Adrenal gland (tissue), 9 donors: ENCODE measurements at regions not wholly inside any gene's neighbourhood (a gene's known extent, or its start where the extent isn't known, plus 50 kb on each side); places are given as distances from the start of the nearest gene placed in this dataset.

Experiments used
- DNase-seq, 7 donors: peaks; one replicate each; pipeline ENCODE4 v3.0.0-alpha.2; 2019 to 2020
- H3K27ac ChIP-seq, 5 donors: fragments of 200-600 bp; sonication (generic) in 4 of 5; 1 replicate in 3 of 5; 2 replicates in 2 of 5; pipeline versions ENCODE4 v1.5.1 to v1.8.0; 2016 to 2020; ENCODE audit warnings: mild to moderate bottlenecking in 1 of 5
- H3K27me3 ChIP-seq: fragments of 200-600 bp; 2 replicates; pipeline ENCODE4 v1.8.0; 2021
- H3K36me3 ChIP-seq, 2 donors: fragments of 200-600 bp; replicated peaks in 1 of 2; 1 replicate in 1 of 2; 2 replicates in 1 of 2; pipeline versions ENCODE4 v1.5.1 to v1.8.0; 2018 to 2022
- H3K4me1 ChIP-seq, 2 donors: fragments of 200-600 bp; replicated peaks in 1 of 2; 1 replicate in 1 of 2; 2 replicates in 1 of 2; pipeline versions ENCODE4 v1.5.1 to v1.8.0; 2018 to 2021
- H3K4me3 ChIP-seq, 4 donors: fragments of 200-600 bp; sonication (generic) in 3 of 4; one replicate each; pipeline ENCODE4 v1.5.1; 2016 to 2018
- H3K9me3 ChIP-seq, 3 donors: fragments of 200-600 bp; sonication (generic) in 1 of 3; replicated peaks in 1 of 3; 1 replicate in 2 of 3; 2 replicates in 1 of 3; pipeline versions ENCODE4 v1.5.1 to v1.8.0; 2016 to 2021
- POLR2A ChIP-seq, 2 donors: fragments of 450-650 bp; IDR thresholded peaks; one replicate each; pipeline ENCODE4 v1.6.1; 2017; ENCODE audit warnings: antibody characterized with exemption in 2 of 2, mild to moderate bottlenecking in 2 of 2, moderate library complexity in 1 of 2
- WGBS, 4 donors: extraction: QIAGEN DNeasy Blood & Tissue Kit in 2 of 4; methylation state at CpG; one replicate each; pipeline versions ENCODE4 v1.1.5 to v1.1.7; 2013 to 2017; 5-methylcytosine and 5-hydroxymethylcytosine counted together
- intact Hi-C, 2 donors: fragments of 100-400 bp; cut with DNase I; formaldehyde crosslinking; loops; one replicate each; pipeline versions ENCODE4 v1.14.1 to v1.15.0; 2022 to 2023
- TF ChIP-seq, protein P1 (sequence below), 6 experiments: fragments of 450-650 bp in 4 of 6; fragments of 200-600 bp in 2 of 6; sonication (generic) in 1 of 6; IDR thresholded peaks; 1 replicate in 5 of 6; 2 replicates in 1 of 6; pipeline versions ENCODE4 v1.5.1 to v1.8.0; 2016 to 2021; ENCODE audit warnings: antibody characterized with exemption in 6 of 6, mild to moderate bottlenecking in 2 of 6, moderate library complexity in 1 of 6
- donor health status: healthy with polysubstance abuse.
- donor health status: Bipolar disorder and iron deficiency.
- donor health status: DM: yes; HTN: yes; CAD: no.
- donor health status: DM: no; HTN: no; CAD: no.
- donor health status: DM: no; HTN: no; CAD: no.

DNA sequence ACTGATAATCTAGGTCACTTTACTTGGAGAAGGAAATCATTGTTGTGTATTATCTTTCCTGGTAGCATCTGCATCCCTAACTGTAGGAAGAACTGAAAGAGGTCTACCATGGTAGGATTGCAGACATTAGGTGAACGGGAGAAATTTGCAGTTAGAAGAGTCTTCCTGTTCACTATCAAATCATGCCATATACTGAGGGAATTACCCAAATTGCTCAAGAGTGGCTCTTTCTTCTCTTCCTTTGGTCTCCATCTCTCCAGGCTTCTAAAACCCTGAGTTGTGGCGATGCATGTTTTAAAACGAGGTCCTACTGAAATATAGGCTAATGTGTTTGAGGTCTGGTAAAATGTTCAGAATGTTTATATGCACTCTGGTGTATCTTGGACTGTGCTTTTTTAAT is 85.3 kb upstream of the HK2 start:
- peaks cover 4% of the 10 kb centered on the region for H3K27me3 ChIP-seq
- 70 to 86% (median 84%) methylated on average over 3 of the region's 3 CpGs for WGBS, 4 donors
- H3K4me3 ChIP-seq: no peak overlapping the region
- DNase-seq: no peak
- no peaks in the 10 kb centered on the region for H3K4me1 ChIP-seq
- H3K36me3 ChIP-seq: no peaks in the 10 kb centered on the region
- H3K27ac ChIP-seq: no peak overlapping the region
- intact Hi-C loops: no loop called here
- TF ChIP-seq, protein P1, sequence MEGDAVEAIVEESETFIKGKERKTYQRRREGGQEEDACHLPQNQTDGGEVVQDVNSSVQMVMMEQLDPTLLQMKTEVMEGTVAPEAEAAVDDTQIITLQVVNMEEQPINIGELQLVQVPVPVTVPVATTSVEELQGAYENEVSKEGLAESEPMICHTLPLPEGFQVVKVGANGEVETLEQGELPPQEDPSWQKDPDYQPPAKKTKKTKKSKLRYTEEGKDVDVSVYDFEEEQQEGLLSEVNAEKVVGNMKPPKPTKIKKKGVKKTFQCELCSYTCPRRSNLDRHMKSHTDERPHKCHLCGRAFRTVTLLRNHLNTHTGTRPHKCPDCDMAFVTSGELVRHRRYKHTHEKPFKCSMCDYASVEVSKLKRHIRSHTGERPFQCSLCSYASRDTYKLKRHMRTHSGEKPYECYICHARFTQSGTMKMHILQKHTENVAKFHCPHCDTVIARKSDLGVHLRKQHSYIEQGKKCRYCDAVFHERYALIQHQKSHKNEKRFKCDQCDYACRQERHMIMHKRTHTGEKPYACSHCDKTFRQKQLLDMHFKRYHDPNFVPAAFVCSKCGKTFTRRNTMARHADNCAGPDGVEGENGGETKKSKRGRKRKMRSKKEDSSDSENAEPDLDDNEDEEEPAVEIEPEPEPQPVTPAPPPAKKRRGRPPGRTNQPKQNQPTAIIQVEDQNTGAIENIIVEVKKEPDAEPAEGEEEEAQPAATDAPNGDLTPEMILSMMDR (IDR thresholded peaks at IDR 0.05): no peak
- no peak for TF ChIP-seq POLR2A (IDR thresholded peaks at IDR 0.05)
- no peaks in the 10 kb centered on the region for H3K9me3 ChIP-seq

DNA sequence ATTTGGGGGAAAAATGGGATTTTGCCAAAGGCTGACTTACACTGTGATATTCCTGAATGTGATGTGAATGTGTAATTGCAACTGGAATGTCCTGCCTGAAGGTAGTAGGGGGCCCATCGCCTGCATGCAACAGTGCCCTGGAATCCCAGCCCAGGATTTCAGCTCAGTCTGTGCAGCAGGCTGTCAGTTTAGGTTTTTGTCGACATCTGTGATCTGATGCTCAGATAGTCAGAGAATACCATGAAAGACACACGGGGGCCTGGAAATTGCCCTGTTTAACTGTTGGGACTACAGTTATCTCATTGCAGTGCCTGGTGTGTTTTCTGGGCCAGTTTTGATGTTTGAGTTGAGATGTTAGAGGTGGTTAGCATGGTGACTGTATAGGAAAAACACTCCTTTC is 84.5 kb upstream of the HK2 start:
- intact Hi-C loops: no loop called here
- 59 to 78% (median 64%) methylated on average over 3 of the region's 3 CpGs for WGBS, 4 donors

GRCh38 chr2:74751981-74752851 is 81.7 kb upstream of the HK2 start:
- no peaks in the 10 kb centered on the region for H3K4me1 ChIP-seq
- H3K27ac ChIP-seq: no peak overlapping the region
- intact Hi-C loops: no loop called here
- TF ChIP-seq, protein P1 (IDR thresholded peaks at IDR 0.05): no peak
- TF ChIP-seq POLR2A (IDR thresholded peaks at IDR 0.05): no peak
- H3K27me3 ChIP-seq: peaks cover 4% of the 10 kb centered on the region
- no peaks in the 10 kb centered on the region for H3K9me3 ChIP-seq
- WGBS, 4 donors: 61 to 80% (median 72%) methylated on average over 4 of the region's 4 CpGs
- no peaks in the 10 kb centered on the region for H3K36me3 ChIP-seq
- no peak overlapping the region for H3K4me3 ChIP-seq
- DNase-seq: no peak

More for the DNA sequence above, 84.5 kb upstream of the HK2 start:
- Histone ChIP-seq H3K9me3 (no peaks in the 10 kb centered on the region), H3K4me1 (no peaks in the 10 kb centered on the region), H3K4me3 (no peak overlapping the region), H3K27me3 (peaks cover 4% of the 10 kb centered on the region), H3K36me3 (no peaks in the 10 kb centered on the region), H3K27ac (no peak overlapping the region)
- TF ChIP-seq, protein P1 (IDR thresholded peaks at IDR 0.05): no peak
- TF ChIP-seq POLR2A (IDR thresholded peaks at IDR 0.05): no peak
- DNase-seq: no peak

GRCh38 chr2:74755386-74755785 is 78.5 kb upstream of the HK2 start:
- no peaks in the 10 kb centered on the region for H3K4me1 ChIP-seq
- no peak overlapping the region for H3K27ac ChIP-seq
- no peaks in the 10 kb centered on the region for H3K36me3 ChIP-seq
- TF ChIP-seq, protein P1 (IDR thresholded peaks at IDR 0.05): no peak
- no peak for TF ChIP-seq POLR2A (IDR thresholded peaks at IDR 0.05)
- no peak overlapping the region for H3K4me3 ChIP-seq
- intact Hi-C loops: no loop called here
- H3K9me3 ChIP-seq: no peaks in the 10 kb centered on the region
- 76 to 92% (median 83%) methylated on average over 4 of the region's 4 CpGs for WGBS, 4 donors
- DNase-seq: no peak
- H3K27me3 ChIP-seq: peaks cover 4% of the 10 kb centered on the region
